Sigmoid colon (tissue), 6 donors: ENCODE measurements at regions not wholly inside any gene's neighbourhood (a gene's known extent, or its start where the extent isn't known, plus 50 kb on each side); places are given as distances from the start of the nearest gene placed in this dataset.

Experiments
- DNase-seq: peaks from one replicate; pipeline ENCODE4 v3.0.0-alpha.2; 2019
- H3K27ac ChIP-seq, 4 donors: fragments of 200-600 bp; sonication (generic); one replicate each; pipeline ENCODE4 v1.5.1; 2016 to 2019; ENCODE audit warnings: mild to moderate bottlenecking in 1 of 4
- H3K27me3 ChIP-seq, 3 donors: fragments of 200-600 bp; sonication (generic); one replicate each; pipeline ENCODE4 v1.5.1; 2019; ENCODE audit warnings: mild to moderate bottlenecking in 1 of 3
- H3K36me3 ChIP-seq, 4 donors: fragments of 200-600 bp; sonication (generic); one replicate each; pipeline ENCODE4 v1.5.1; 2016 to 2019
- H3K4me1 ChIP-seq, 4 donors: fragments of 200-600 bp; sonication (generic); one replicate each; pipeline ENCODE4 v1.5.1; 2017 to 2019
- H3K4me3 ChIP-seq, 4 donors: fragments of 200-600 bp; sonication (generic); one replicate each; pipeline ENCODE4 v1.5.1; 2017 to 2019; ENCODE audit warnings: mild to moderate bottlenecking in 2 of 4, moderate library complexity in 1 of 4
- H3K9me3 ChIP-seq, 4 donors: fragments of 200-600 bp in 3 of 4; sonication (generic) in 3 of 4; one replicate each; pipeline versions ENCODE4 v1.5.1 to v1.6.1; 2013 to 2019
- EP300 ChIP-seq, 4 donors: sonication (generic); formaldehyde crosslinking; IDR thresholded peaks; one replicate each; pipeline ENCODE4 v1.6.1; 2017; ENCODE audit warnings: antibody characterized with exemption in 4 of 4
- POLR2A ChIP-seq, 2 donors: fragments of 450-650 bp; IDR thresholded peaks; one replicate each; pipeline ENCODE4 v1.6.1; 2016; ENCODE audit warnings: antibody characterized with exemption in 2 of 2, mild to moderate bottlenecking in 2 of 2, moderate library complexity in 2 of 2
- POLR2AphosphoS5 ChIP-seq, 4 donors: sonication (generic); formaldehyde crosslinking; IDR thresholded peaks; one replicate each; pipeline ENCODE4 v1.6.1; 2017; ENCODE audit warnings: antibody characterized with exemption in 4 of 4
- WGBS, 2 donors: extraction: QIAGEN DNeasy Blood & Tissue Kit; methylation state at CpG; one replicate each; pipeline ENCODE4 v1.1.7; 2013; 5-methylcytosine and 5-hydroxymethylcytosine counted together
- intact Hi-C: fragments of 100-400 bp; cut with DNase I; formaldehyde crosslinking; loops from one replicate; pipeline ENCODE4 v1.15.1; 2023
- TF ChIP-seq, protein P1 (sequence below), 4 experiments: fragments of 450-650 bp in 3 of 4; fragments of 200-600 bp in 1 of 4; IDR thresholded peaks; one replicate each; pipeline ENCODE4 v1.5.1; 2016 to 2019; ENCODE audit warnings: antibody characterized with exemption in 4 of 4, mild to moderate bottlenecking in 3 of 4, moderate library complexity in 2 of 4
- donor health status: healthy with polysubstance abuse.
- donor health status: healthy.

- Histone ChIP-seq H3K36me3 (no peaks in the 10 kb centered on the region), H3K9me3 (no peaks in the 10 kb centered on the region), H3K4me1 (no peaks in the 10 kb centered on the region), H3K4me3 (no peak overlapping the region), H3K27ac (no peak overlapping the region), H3K27me3 (no peaks in the 10 kb centered on the region)
- no peak for DNase-seq
- 82 to 91% methylated on average over 4 of the region's 4 CpGs for WGBS, 2 donors
- TF ChIP-seq EP300 (IDR thresholded peaks at IDR 0.05) (no peak), POLR2A (IDR thresholded peaks at IDR 0.05) (no peak), POLR2AphosphoS5 (IDR thresholded peaks at IDR 0.05) (no peak)
- TF ChIP-seq, protein P1, sequence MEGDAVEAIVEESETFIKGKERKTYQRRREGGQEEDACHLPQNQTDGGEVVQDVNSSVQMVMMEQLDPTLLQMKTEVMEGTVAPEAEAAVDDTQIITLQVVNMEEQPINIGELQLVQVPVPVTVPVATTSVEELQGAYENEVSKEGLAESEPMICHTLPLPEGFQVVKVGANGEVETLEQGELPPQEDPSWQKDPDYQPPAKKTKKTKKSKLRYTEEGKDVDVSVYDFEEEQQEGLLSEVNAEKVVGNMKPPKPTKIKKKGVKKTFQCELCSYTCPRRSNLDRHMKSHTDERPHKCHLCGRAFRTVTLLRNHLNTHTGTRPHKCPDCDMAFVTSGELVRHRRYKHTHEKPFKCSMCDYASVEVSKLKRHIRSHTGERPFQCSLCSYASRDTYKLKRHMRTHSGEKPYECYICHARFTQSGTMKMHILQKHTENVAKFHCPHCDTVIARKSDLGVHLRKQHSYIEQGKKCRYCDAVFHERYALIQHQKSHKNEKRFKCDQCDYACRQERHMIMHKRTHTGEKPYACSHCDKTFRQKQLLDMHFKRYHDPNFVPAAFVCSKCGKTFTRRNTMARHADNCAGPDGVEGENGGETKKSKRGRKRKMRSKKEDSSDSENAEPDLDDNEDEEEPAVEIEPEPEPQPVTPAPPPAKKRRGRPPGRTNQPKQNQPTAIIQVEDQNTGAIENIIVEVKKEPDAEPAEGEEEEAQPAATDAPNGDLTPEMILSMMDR (IDR thresholded peaks at IDR 0.05) = no peak
- intact Hi-C loops = no loop called here
Measured at GRCh38 chr3:54034971-54035370, 87.4 kb upstream of the CACNA2D3 start.

GRCh38 chr3:54033761-54034160 is 88.6 kb upstream of the CACNA2D3 start:
- Histone ChIP-seq H3K9me3 (no peaks in the 10 kb centered on the region), H3K4me1 (no peaks in the 10 kb centered on the region), H3K27ac (no peak overlapping the region), H3K36me3 (no peaks in the 10 kb centered on the region), H3K4me3 (no peak overlapping the region), H3K27me3 (no peaks in the 10 kb centered on the region)
- no peak for TF ChIP-seq POLR2AphosphoS5 (IDR thresholded peaks at IDR 0.05)
- DNase-seq = no peak
- WGBS, 2 donors = 87 to 90% methylated on average over 17 of the region's 17 CpGs
- intact Hi-C loops = no loop called here

DNA sequence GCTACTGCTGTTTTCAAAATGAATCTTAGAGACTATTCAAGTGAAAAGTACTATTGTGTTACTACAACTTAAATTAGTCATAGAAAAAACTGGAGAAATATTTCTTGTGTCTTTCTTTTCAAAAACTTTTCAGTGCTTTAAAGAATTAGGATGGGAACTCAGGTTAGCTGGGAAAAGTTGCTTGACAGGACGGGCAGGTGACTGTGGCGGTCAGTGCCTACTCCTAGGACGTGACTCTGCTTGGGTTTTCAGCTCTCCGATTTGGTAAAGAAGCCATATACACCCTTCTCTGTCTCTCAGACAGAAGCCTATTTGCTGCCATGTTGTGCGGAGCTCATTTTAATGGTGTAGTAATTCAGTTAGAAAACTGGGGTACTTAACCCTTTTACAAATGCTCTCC is 89.8 kb upstream of the CACNA2D3 start:
- WGBS, 2 donors = 89 to 90% methylated on average over 5 of the region's 5 CpGs
- Histone ChIP-seq H3K27me3 (no peaks in the 10 kb centered on the region), H3K9me3 (no peaks in the 10 kb centered on the region), H3K4me1 (no peaks in the 10 kb centered on the region), H3K27ac (no peak overlapping the region), H3K36me3 (no peaks in the 10 kb centered on the region), H3K4me3 (no peak overlapping the region)
- TF ChIP-seq POLR2A (IDR thresholded peaks at IDR 0.05) (no peak), POLR2AphosphoS5 (IDR thresholded peaks at IDR 0.05) (no peak), EP300 (IDR thresholded peaks at IDR 0.05) (no peak)
- TF ChIP-seq, protein P1 (IDR thresholded peaks at IDR 0.05) = no peak
- no peak for DNase-seq
- intact Hi-C loops = no loop called here

- Histone ChIP-seq H3K27me3 (no peaks in the 10 kb centered on the region), H3K4me3 (no peak overlapping the region), H3K36me3 (no peaks in the 10 kb centered on the region), H3K27ac (no peak overlapping the region), H3K9me3 (no peaks in the 10 kb centered on the region), H3K4me1 (no peaks in the 10 kb centered on the region)
- WGBS, 2 donors = 87 to 90% methylated on average over 5 of the region's 5 CpGs
- DNase-seq = no peak
- intact Hi-C loops = no loop called here
- TF ChIP-seq, protein P1 (IDR thresholded peaks at IDR 0.05) = no peak
- TF ChIP-seq POLR2AphosphoS5 (IDR thresholded peaks at IDR 0.05) (no peak), EP300 (IDR thresholded peaks at IDR 0.05) (no peak)
Measured at GRCh38 chr3:54028372-54028771, 94.0 kb upstream of the CACNA2D3 start.

- WGBS, 2 donors = 50 to 64% methylated on average over 2 of the region's 2 CpGs
- H3K9me3 ChIP-seq = no peaks in the 10 kb centered on the region
- H3K27me3 ChIP-seq = no peaks in the 10 kb centered on the region
- DNase-seq = no peak
- TF ChIP-seq POLR2A (IDR thresholded peaks at IDR 0.05) (no peak), EP300 (IDR thresholded peaks at IDR 0.05) (no peak), POLR2AphosphoS5 (IDR thresholded peaks at IDR 0.05) (no peak)
- TF ChIP-seq, protein P1 (IDR thresholded peaks at IDR 0.05) = no peak
- no peaks in the 10 kb centered on the region for H3K4me1 ChIP-seq
- H3K4me3 ChIP-seq = no peak overlapping the region
- no peaks in the 10 kb centered on the region for H3K36me3 ChIP-seq
- no peak overlapping the region for H3K27ac ChIP-seq
- intact Hi-C loops = no loop called here
Measured at GRCh38 chr3:54026543-54026942, 95.8 kb upstream of the CACNA2D3 start.
